Liver (tissue), 8 donors: ENCODE measurements at regions not wholly inside any gene's neighbourhood (a gene's known extent, or its start where the extent isn't known, plus 50 kb on each side); places are given as distances from the start of the nearest gene placed in this dataset.

Source experiments
- DNase-seq: peaks from one replicate; pipeline ENCODE4 v3.0.0-alpha.2; 2017; ENCODE audit warnings: low spot score
- H3K27ac ChIP-seq, 2 donors: one replicate each; pipeline ENCODE4 v1.7.0; 2013; ENCODE audit warnings: inconsistent platforms in 2 of 2, low read length in 2 of 2, control low read depth in 1 of 2, low read depth in 1 of 2, mild to moderate bottlenecking in 1 of 2
- H3K27me3 ChIP-seq, 4 donors: one replicate each; pipeline versions ENCODE4 v1.6.1 to v1.7.0; 2013; ENCODE audit warnings: low read length in 3 of 4, inconsistent platforms in 1 of 4, mild to moderate bottlenecking in 1 of 4, moderate library complexity in 1 of 4; ENCODE audit not compliant: control insufficient read depth in 4 of 4, insufficient read depth in 4 of 4
- H3K36me3 ChIP-seq, 4 donors: one replicate each; pipeline versions ENCODE4 v1.6.1 to v1.7.0; 2013; ENCODE audit warnings: low read length in 3 of 4, mild to moderate bottlenecking in 3 of 4, low read depth in 1 of 4, moderate library complexity in 1 of 4; ENCODE audit not compliant: control insufficient read depth in 4 of 4, insufficient read depth in 3 of 4
- H3K4me1 ChIP-seq, 4 donors: one replicate each; pipeline versions ENCODE4 v1.6.1 to v1.7.0; 2013; ENCODE audit warnings: low read length in 3 of 4, mild to moderate bottlenecking in 3 of 4, moderate library complexity in 1 of 4; ENCODE audit not compliant: control insufficient read depth in 4 of 4, insufficient read depth in 4 of 4
- H3K4me3 ChIP-seq, 3 donors: one replicate each; pipeline versions ENCODE4 v1.6.1 to v1.7.0; 2013; ENCODE audit warnings: low read length in 3 of 3, control low read depth in 1 of 3, low read depth in 1 of 3, mild to moderate bottlenecking in 1 of 3
- H3K9ac ChIP-seq, 2 donors: one replicate each; pipeline ENCODE4 v1.7.0; 2013; ENCODE audit warnings: low read length in 2 of 2, mild to moderate bottlenecking in 2 of 2, moderate library complexity in 2 of 2, control low read depth in 1 of 2, low read depth in 1 of 2
- H3K9me3 ChIP-seq, 4 donors: one replicate each; pipeline versions ENCODE4 v1.6.1 to v1.7.0; 2013; ENCODE audit warnings: low read length in 3 of 4; ENCODE audit not compliant: control insufficient read depth in 4 of 4
- ATF3 ChIP-seq: IDR thresholded peaks from 2 replicates; pipeline ENCODE4 v1.6.1; 2016; ENCODE audit warnings: antibody characterized with exemption
- CTCF ChIP-seq: fragments of 150-350 bp; IDR thresholded peaks from 2 replicates; pipeline ENCODE4 v1.5.1; 2017; ENCODE audit warnings: improper control_type of control experiment, low read depth, low read length; ENCODE audit not compliant: missing input control
- EGR1 ChIP-seq, 2 donors: IDR thresholded peaks; 2 replicates each; pipeline ENCODE4 v1.6.1; 2016 to 2018; ENCODE audit warnings: antibody characterized with exemption in 2 of 2, low read depth in 2 of 2
- FOXA1 ChIP-seq: IDR thresholded peaks from 2 replicates; pipeline ENCODE4 v1.6.1; 2016; ENCODE audit warnings: antibody characterized with exemption
- FOXA2 ChIP-seq: IDR thresholded peaks from 2 replicates; pipeline ENCODE4 v1.6.1; 2016; ENCODE audit warnings: antibody characterized with exemption
- GABPA ChIP-seq, 2 donors: IDR thresholded peaks in 1 of 2; conservative IDR thresholded peaks in 1 of 2; 2 replicates each; pipeline ENCODE4 v1.6.1; 2016; ENCODE audit warnings: antibody characterized with exemption in 2 of 2, mild to moderate bottlenecking in 1 of 2, moderate library complexity in 1 of 2
- HNF4A ChIP-seq, 2 donors: conservative IDR thresholded peaks; 2 replicates each; pipeline ENCODE4 v1.6.1; 2016; ENCODE audit warnings: antibody characterized with exemption in 2 of 2, mild to moderate bottlenecking in 2 of 2
- HNF4G ChIP-seq: IDR thresholded peaks from 2 replicates; pipeline ENCODE4 v1.6.1; 2016; ENCODE audit warnings: antibody characterized with exemption
- JUND ChIP-seq, 2 donors: IDR thresholded peaks; 2 replicates each; pipeline ENCODE4 v1.6.1; 2016; ENCODE audit warnings: antibody characterized with exemption in 2 of 2
- MAX ChIP-seq: IDR thresholded peaks from 2 replicates; pipeline ENCODE4 v1.6.1; 2016; ENCODE audit warnings: antibody characterized with exemption
- NR2F2 ChIP-seq: IDR thresholded peaks from 2 replicates; pipeline ENCODE4 v1.6.1; 2016; ENCODE audit warnings: antibody characterized with exemption
- RAD21 ChIP-seq, 2 donors: IDR thresholded peaks; 2 replicates each; pipeline ENCODE4 v1.6.1; 2016; ENCODE audit warnings: antibody characterized with exemption in 2 of 2, mild to moderate bottlenecking in 2 of 2
- RXRA ChIP-seq, 2 donors: IDR thresholded peaks; 2 replicates each; pipeline ENCODE4 v1.6.1; 2017 to 2018; ENCODE audit warnings: antibody characterized with exemption in 2 of 2, mild to moderate bottlenecking in 1 of 2
- SP1 ChIP-seq: IDR thresholded peaks from 2 replicates; pipeline ENCODE4 v1.6.1; 2018; ENCODE audit warnings: antibody characterized with exemption, mild to moderate bottlenecking
- TAF1 ChIP-seq: conservative IDR thresholded peaks from 2 replicates; pipeline ENCODE4 v1.6.1; 2016; ENCODE audit warnings: antibody characterized with exemption, mild to moderate bottlenecking
- YY1 ChIP-seq: IDR thresholded peaks from 2 replicates; pipeline ENCODE4 v1.6.1; 2016; ENCODE audit warnings: antibody characterized with exemption, mild to moderate bottlenecking
- ZBTB33 ChIP-seq: IDR thresholded peaks from 2 replicates; pipeline ENCODE4 v1.6.1; 2016; ENCODE audit warnings: antibody characterized with exemption
- WGBS: extraction: QIAGEN DNeasy Blood & Tissue Kit; methylation state at CpG from one replicate; pipeline ENCODE4 v1.1.7; 2013; 5-methylcytosine and 5-hydroxymethylcytosine counted together
- donor health status: healthy.
- donor health status: healthy.
- donor health status: healthy.
- donor health status: healthy.
- donor health status: healthy.

GRCh38 chr11:69947793-69948255, 128.6 kb upstream of the FGF3 start:
- no peak overlapping the region for H3K27ac ChIP-seq
- no peaks in the 10 kb centered on the region for H3K36me3 ChIP-seq
- no peak overlapping the region for H3K9ac ChIP-seq
- no peak for TF ChIP-seq HNF4A (conservative IDR thresholded peaks at IDR 0.05)
- no peak for TF ChIP-seq RXRA (IDR thresholded peaks at IDR 0.05)
- TF ChIP-seq YY1: no peak
- no peak for TF ChIP-seq MAX
- TF ChIP-seq ZBTB33: no peak
- no peak for TF ChIP-seq NR2F2
- no peak for TF ChIP-seq HNF4G
- no peak for TF ChIP-seq FOXA2
- TF ChIP-seq CTCF: no peak
- TF ChIP-seq TAF1: no peak
- H3K4me1 ChIP-seq: peaks cover 0 to 19% (median 9%) of the 10 kb centered on the region in 4 donors
- H3K27me3 ChIP-seq: no peaks in the 10 kb centered on the region
- no peak overlapping the region for H3K4me3 ChIP-seq
- 91% methylated on average over 12 of the region's 12 CpGs for WGBS
- H3K9me3 ChIP-seq: no peaks in the 10 kb centered on the region
- no peak for DNase-seq

- no peak for DNase-seq
- Histone ChIP-seq H3K9me3 (no peaks in the 10 kb centered on the region), H3K27me3 (no peaks in the 10 kb centered on the region), H3K27ac (no peak overlapping the region), H3K9ac (no peak overlapping the region), H3K4me3 (no peak overlapping the region), H3K36me3 (no peaks in the 10 kb centered on the region), H3K4me1 (peaks cover 0 to 19% (median 9%) of the 10 kb centered on the region in 4 donors)
- 71% methylated on average over 24 of the region's 24 CpGs for WGBS
- no peak for TF ChIP-seq ZBTB33
- no peak for TF ChIP-seq ATF3
- no peak for TF ChIP-seq EGR1 (IDR thresholded peaks at IDR 0.05; ENCODE audit: low read depth in 2 of 2)
- no peak for TF ChIP-seq TAF1
- TF ChIP-seq CTCF: no peak
- TF ChIP-seq HNF4G: no peak
- no peak for TF ChIP-seq JUND (IDR thresholded peaks at IDR 0.05)
- TF ChIP-seq MAX: no peak
- no peak for TF ChIP-seq GABPA (IDR thresholded peaks at IDR 0.05 in 1 of 2, conservative IDR thresholded peaks at IDR 0.05 in 1 of 2)
- no peak for TF ChIP-seq NR2F2
- TF ChIP-seq HNF4A (conservative IDR thresholded peaks at IDR 0.05): no peak
- TF ChIP-seq RAD21 (IDR thresholded peaks at IDR 0.05): no peak
- no peak for TF ChIP-seq FOXA2
- no peak for TF ChIP-seq RXRA (IDR thresholded peaks at IDR 0.05)
- TF ChIP-seq SP1: no peak
- TF ChIP-seq YY1: no peak
- TF ChIP-seq FOXA1: no peak
Measured at GRCh38 chr11:69948256-69949141, 129.3 kb upstream of the FGF3 start.
